ENCODE measurements at regions not wholly inside any gene's neighbourhood (a gene's known extent, or its start where the extent isn't known, plus 50 kb on each side); places are given as distances from the start of the nearest gene placed in this dataset.

DNA sequence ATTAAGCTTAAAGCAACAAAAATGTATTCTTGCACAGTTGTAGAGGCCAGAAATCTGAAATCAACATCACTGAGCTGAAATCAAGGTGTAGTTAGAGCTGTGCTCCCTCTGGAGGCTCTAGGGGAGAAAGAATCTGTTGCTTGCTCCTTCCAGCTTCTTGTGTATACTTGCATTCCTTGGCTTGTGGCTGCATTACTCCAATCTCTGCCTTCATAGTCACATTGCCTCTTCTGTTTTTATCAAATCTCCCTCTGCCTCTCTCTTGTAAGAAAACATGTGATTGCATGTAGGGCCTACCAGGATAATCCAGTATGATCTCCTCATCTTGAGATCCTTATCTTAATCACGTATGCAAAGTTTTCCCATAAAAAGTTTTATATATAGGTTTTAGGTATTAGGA is 487.9 kb upstream of the SGO1 start:
- H3K36me3 ChIP-seq = no peaks in the 10 kb centered on the region
- no peaks in the 10 kb centered on the region for H3K27me3 ChIP-seq
- TF ChIP-seq, protein P1, sequence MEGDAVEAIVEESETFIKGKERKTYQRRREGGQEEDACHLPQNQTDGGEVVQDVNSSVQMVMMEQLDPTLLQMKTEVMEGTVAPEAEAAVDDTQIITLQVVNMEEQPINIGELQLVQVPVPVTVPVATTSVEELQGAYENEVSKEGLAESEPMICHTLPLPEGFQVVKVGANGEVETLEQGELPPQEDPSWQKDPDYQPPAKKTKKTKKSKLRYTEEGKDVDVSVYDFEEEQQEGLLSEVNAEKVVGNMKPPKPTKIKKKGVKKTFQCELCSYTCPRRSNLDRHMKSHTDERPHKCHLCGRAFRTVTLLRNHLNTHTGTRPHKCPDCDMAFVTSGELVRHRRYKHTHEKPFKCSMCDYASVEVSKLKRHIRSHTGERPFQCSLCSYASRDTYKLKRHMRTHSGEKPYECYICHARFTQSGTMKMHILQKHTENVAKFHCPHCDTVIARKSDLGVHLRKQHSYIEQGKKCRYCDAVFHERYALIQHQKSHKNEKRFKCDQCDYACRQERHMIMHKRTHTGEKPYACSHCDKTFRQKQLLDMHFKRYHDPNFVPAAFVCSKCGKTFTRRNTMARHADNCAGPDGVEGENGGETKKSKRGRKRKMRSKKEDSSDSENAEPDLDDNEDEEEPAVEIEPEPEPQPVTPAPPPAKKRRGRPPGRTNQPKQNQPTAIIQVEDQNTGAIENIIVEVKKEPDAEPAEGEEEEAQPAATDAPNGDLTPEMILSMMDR (IDR thresholded peaks at IDR 0.05; ENCODE audit: low read depth, low read length) = no peak
- H3K27ac ChIP-seq = no peak overlapping the region
- no peak for DNase-seq (ENCODE audit: low read depth in 1 of 2, low spot score in 1 of 2)
- no peaks in the 10 kb centered on the region for H3K9me3 ChIP-seq (ENCODE audit: low read depth)
- no peak overlapping the region for H3K4me3 ChIP-seq
- H3K4me1 ChIP-seq (ENCODE audit: low read depth) = peaks cover 8% of the 10 kb centered on the region

DNA sequence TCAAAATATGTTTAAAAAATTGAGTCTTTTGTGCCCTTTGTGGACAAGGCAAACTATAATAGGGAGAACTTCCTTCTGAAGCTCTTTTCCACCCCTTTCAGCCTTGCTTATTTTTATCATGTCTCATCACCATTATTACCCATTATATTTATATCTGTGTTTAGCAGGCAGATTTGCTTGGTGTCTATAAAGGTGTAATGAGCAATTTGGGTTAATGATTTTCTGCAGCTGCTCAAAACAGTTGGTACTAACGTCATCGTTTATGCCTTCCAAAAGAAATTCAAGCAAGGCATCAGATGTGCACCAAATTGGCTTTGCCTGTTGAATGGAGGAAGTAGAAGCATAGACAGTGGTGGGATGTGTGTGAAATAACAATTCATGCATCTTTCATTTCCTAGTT is 483.7 kb upstream of the SGO1 start:
- TF ChIP-seq, protein P1 (IDR thresholded peaks at IDR 0.05; ENCODE audit: low read depth, low read length) = no peak
- H3K4me1 ChIP-seq (ENCODE audit: low read depth) = peaks cover 26% of the 10 kb centered on the region
- no peaks in the 10 kb centered on the region for H3K27me3 ChIP-seq
- no peak overlapping the region for H3K4me3 ChIP-seq
- peak overlapping the region; percentile 77 for H3K27ac ChIP-seq
- no peaks in the 10 kb centered on the region for H3K9me3 ChIP-seq (ENCODE audit: low read depth)
- H3K36me3 ChIP-seq = no peaks in the 10 kb centered on the region
- no peak for DNase-seq (ENCODE audit: low read depth in 1 of 2, low spot score in 1 of 2)

DNA sequence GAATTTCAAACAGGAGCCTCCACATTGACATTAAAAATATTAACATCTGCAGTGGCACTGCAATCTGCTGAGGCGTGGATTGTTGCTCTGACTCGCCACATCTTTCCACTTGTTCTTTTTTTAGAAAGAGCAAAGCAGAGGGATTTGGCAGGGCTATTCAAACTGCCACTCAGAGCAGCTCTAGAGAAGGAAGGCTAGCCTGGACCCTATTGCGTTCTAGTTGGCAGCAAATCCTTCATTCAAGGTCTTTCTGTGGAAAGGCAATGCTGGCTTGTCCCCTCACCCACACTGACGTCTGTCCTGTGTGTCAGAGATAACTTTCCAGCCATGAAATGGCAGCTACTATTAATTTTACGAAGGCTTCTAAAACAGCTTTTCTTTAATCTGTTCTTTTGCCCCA is 483.2 kb upstream of the SGO1 start:
- TF ChIP-seq, protein P1 (IDR thresholded peaks at IDR 0.05; ENCODE audit: low read depth, low read length) = no peak
- H3K4me3 ChIP-seq = no peak overlapping the region
- H3K27me3 ChIP-seq = no peaks in the 10 kb centered on the region
- peak overlapping the region; percentile 77 for H3K27ac ChIP-seq
- DNase-seq (ENCODE audit: low read depth in 1 of 2, low spot score in 1 of 2) = peak; percentile 54 to 86
- H3K9me3 ChIP-seq (ENCODE audit: low read depth) = no peaks in the 10 kb centered on the region
- H3K4me1 ChIP-seq (ENCODE audit: low read depth) = peaks cover 26% of the 10 kb centered on the region
- no peaks in the 10 kb centered on the region for H3K36me3 ChIP-seq

DNA sequence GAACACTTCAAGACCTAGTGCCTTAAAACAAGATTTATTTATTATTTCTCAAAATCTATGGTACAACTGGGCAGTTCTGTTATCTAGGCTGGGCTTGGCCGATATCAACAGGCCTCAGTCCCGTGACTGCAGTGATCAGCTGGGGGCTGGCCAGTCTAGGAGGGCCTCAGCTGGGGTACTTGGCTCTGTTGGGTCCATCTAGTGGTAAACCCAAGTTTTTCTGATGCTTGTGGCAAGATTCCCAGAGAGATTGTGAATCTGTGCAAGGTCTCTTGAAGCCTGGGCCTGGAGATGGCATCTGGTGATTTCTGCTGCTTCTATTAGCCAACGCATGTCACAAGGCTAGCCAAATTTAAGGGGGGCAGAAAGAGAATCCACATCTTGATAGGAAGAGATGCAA is 482.4 kb upstream of the SGO1 start:
- Histone ChIP-seq H3K4me3 (no peak overlapping the region), H3K27ac (peak overlapping the region; percentile 50), H3K4me1 (ENCODE audit: low read depth) (peaks cover 26% of the 10 kb centered on the region), H3K27me3 (no peaks in the 10 kb centered on the region), H3K9me3 (ENCODE audit: low read depth) (no peaks in the 10 kb centered on the region), H3K36me3 (no peaks in the 10 kb centered on the region)
- peak; percentile 5 to 25 for DNase-seq (ENCODE audit: low read depth in 1 of 2, low spot score in 1 of 2)
- TF ChIP-seq, protein P1 (IDR thresholded peaks at IDR 0.05; ENCODE audit: low read depth, low read length) = no peak

DNA sequence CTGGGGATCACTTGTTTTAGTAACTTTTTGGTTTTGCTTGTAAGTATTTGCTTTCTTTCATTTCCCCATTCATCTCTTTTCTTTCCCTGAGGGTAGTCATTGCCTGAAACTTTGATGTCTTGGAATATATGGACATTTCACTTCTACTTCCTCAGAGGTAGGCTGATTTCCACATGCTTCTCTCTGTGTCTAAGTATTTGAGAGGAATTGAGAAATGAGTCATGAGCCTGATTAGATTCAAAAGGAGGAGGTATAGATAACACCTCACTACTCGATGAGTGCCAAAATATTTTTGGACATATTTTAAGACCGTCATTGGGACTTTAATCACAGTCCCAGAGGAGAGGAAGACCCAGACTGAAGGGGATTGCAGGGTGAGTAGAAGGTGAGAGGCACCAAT is 480.1 kb upstream of the SGO1 start:
- Histone ChIP-seq H3K9me3 (ENCODE audit: low read depth) (no peaks in the 10 kb centered on the region), H3K4me1 (ENCODE audit: low read depth) (peaks cover 26% of the 10 kb centered on the region), H3K27me3 (no peaks in the 10 kb centered on the region), H3K36me3 (no peaks in the 10 kb centered on the region), H3K27ac (no peak overlapping the region), H3K4me3 (no peak overlapping the region)
- TF ChIP-seq, protein P1 (IDR thresholded peaks at IDR 0.05; ENCODE audit: low read depth, low read length) = no peak
- DNase-seq (ENCODE audit: low read depth in 1 of 2, low spot score in 1 of 2) = peak in 1 of 2 donors; percentile 21

DNA sequence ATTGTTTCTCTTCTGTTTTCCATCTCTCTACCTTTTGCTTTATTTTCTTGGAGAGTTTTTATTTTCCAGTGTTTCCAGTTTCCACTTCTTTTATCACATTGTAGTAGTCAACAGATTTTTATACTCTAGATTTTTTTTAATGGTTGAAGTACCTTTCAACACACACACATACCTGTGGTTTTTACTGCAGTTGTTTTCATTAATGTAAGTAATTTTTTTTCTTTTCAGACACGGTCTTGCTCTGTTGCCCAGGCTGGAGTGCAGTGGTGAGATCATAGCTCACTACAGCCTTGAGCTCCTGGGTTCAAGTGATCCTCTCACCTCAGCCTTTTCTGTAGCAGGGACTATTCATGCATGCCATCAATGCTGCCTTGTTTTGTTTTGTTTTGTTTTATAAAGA is 472.5 kb upstream of the SGO1 start:
- no peaks in the 10 kb centered on the region for H3K27me3 ChIP-seq
- H3K36me3 ChIP-seq = no peaks in the 10 kb centered on the region
- TF ChIP-seq, protein P1 (IDR thresholded peaks at IDR 0.05; ENCODE audit: low read depth, low read length) = no peak
- no peak overlapping the region for H3K4me3 ChIP-seq
- no peaks in the 10 kb centered on the region for H3K4me1 ChIP-seq (ENCODE audit: low read depth)
- no peaks in the 10 kb centered on the region for H3K9me3 ChIP-seq (ENCODE audit: low read depth)
- peak in 1 of 2 donors; percentile 20 for DNase-seq (ENCODE audit: low read depth in 1 of 2, low spot score in 1 of 2)
- no peak overlapping the region for H3K27ac ChIP-seq
